ENCODE measurements at regions not wholly inside any gene's neighbourhood (a gene's known extent, or its start where the extent isn't known, plus 50 kb on each side); places are given as distances from the start of the nearest gene placed in this dataset.
"Not testable (repeated sequence)": the region's sequence is repeated elsewhere in the genome, so short reads cannot be mapped to it uniquely, and the experiment has no call there.

- Mint-ChIP-seq H3K4me1 (no peaks in the 10 kb centered on the region), H3K36me3 (no peaks in the 10 kb centered on the region), H3K4me3 (no peak overlapping the region), H3K9me3 (no peaks in the 10 kb centered on the region), H3K27ac (no peak overlapping the region)
- no peak for ATAC-seq
- DNase-seq (ENCODE audit: low spot score in 2 of 2) = no peak
Measured at GRCh38 chr7:13024121-13024674, 336.8 kb downstream of the ARL4A start.

DNA sequence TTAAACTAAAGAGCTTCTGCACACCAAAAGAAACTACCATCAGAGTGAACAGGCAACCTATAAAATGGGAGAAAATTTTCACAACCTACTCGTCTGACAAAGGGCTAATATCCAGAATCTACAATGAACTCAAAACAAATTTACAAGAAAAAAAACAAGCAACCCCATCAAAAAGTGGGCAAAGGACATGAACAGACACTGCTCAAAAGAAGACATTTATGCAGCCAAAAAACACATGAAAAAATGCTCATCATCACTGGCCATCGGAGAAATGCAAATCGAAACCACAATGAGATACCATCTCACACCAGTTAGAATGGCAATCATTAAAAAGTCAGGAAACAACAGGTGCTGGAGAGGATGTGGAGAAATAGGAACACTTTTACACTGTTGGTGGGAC is 337.6 kb downstream of the ARL4A start:
- H3K27ac Mint-ChIP-seq; H3K36me3 Mint-ChIP-seq; H3K9me3 Mint-ChIP-seq; H3K4me1 Mint-ChIP-seq; ATAC-seq; H3K4me3 Mint-ChIP-seq; DNase-seq (ENCODE audit: low spot score in 2 of 2): not testable (repeated sequence)

DNA sequence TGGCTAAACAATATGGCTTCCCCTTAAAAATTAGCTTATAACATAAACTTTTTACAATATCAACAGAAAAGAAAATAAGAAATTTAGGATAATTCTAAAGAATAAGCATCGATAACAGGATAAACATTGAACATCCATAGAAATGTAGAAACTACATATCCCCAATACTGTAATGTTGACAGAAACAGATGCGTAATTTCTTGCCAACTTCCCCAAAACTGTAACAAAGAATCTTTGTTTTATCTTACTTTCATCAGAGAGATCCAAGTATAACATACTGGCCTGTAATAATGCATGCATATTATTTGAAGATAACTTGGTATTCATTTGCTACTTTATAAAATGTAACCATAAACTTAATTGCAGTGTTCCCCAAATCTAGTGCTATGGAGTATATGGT is 339.9 kb downstream of the ARL4A start:
- no peak for ATAC-seq
- Mint-ChIP-seq H3K4me1 (no peaks in the 10 kb centered on the region), H3K9me3 (no peaks in the 10 kb centered on the region), H3K4me3 (no peak overlapping the region), H3K36me3 (no peaks in the 10 kb centered on the region), H3K27ac (no peak overlapping the region)
- no peak for DNase-seq (ENCODE audit: low spot score in 2 of 2)

- Mint-ChIP-seq H3K27ac (no peak overlapping the region), H3K4me3 (no peak overlapping the region), H3K36me3 (no peaks in the 10 kb centered on the region), H3K4me1 (no peaks in the 10 kb centered on the region), H3K9me3 (no peaks in the 10 kb centered on the region)
- no peak for DNase-seq (ENCODE audit: low spot score in 2 of 2)
- no peak for ATAC-seq
Measured at GRCh38 chr7:13028036-13028824, 340.8 kb downstream of the ARL4A start.

DNA sequence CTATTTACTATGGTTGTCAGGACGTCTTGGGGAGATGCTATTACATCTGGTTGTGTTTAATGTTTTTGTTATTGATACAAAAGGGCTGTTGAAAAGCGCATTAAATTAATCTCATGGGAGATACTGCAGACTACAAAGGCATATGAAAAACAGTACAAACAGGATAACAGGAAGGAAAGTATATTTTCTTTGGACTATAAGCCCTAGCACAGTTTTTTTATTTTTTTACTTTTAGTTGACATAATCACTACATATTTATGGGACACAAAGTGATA is 341.3 kb downstream of the ARL4A start:
- no peaks in the 10 kb centered on the region for H3K36me3 Mint-ChIP-seq
- H3K9me3 Mint-ChIP-seq = no peaks in the 10 kb centered on the region
- no peaks in the 10 kb centered on the region for H3K4me1 Mint-ChIP-seq
- H3K27ac Mint-ChIP-seq = no peak overlapping the region
- H3K4me3 Mint-ChIP-seq = no peak overlapping the region
- ATAC-seq (no peak), DNase-seq (ENCODE audit: low spot score in 2 of 2) (no peak)

DNA sequence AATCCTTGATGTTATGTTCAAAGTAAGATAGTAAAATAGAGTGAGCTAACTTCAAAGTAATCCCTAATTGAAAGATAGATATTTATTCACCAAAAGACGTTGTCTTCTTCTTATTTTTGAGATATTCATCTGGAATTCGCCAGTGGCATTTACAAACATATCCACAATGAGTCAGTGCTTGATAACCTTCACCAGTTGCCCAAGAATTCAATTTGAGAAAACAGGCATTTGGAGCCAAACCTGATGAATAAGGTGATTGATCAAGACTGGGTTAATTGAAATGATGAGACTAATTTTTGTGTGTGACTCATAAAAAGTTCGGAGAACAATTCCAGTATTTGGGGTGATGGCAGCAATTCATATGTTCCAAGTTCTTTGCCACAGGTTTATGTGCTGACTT is 344.0 kb downstream of the ARL4A start:
- no peak overlapping the region for H3K27ac Mint-ChIP-seq
- peaks cover 4% of the 10 kb centered on the region for H3K9me3 Mint-ChIP-seq

GRCh38 chr7:13032084-13032483 is 344.7 kb downstream of the ARL4A start:
- ATAC-seq = no peak
- peaks cover 4% of the 10 kb centered on the region for H3K9me3 Mint-ChIP-seq

More for the DNA sequence above, 344.0 kb downstream of the ARL4A start:
- DNase-seq (ENCODE audit: low spot score in 2 of 2) (no peak), ATAC-seq (no peak)
- no peak overlapping the region for H3K4me3 Mint-ChIP-seq
- H3K36me3 Mint-ChIP-seq = no peaks in the 10 kb centered on the region
- H3K4me1 Mint-ChIP-seq = no peaks in the 10 kb centered on the region

GRCh38 chr7:13032576-13032975 is 345.1 kb downstream of the ARL4A start:
- Mint-ChIP-seq H3K4me3 (no peak overlapping the region), H3K9me3 (peaks cover 4% of the 10 kb centered on the region), H3K4me1 (no peaks in the 10 kb centered on the region), H3K27ac (no peak overlapping the region), H3K36me3 (no peaks in the 10 kb centered on the region)
- ATAC-seq (no peak), DNase-seq (ENCODE audit: low spot score in 2 of 2) (no peak)

More at GRCh38 chr7:13032084-13032483, 344.7 kb downstream of the ARL4A start:
- Mint-ChIP-seq H3K27ac (no peak overlapping the region), H3K4me1 (no peaks in the 10 kb centered on the region), H3K4me3 (no peak overlapping the region), H3K36me3 (no peaks in the 10 kb centered on the region)
- DNase-seq (ENCODE audit: low spot score in 2 of 2) = no peak

- DNase-seq (ENCODE audit: low spot score in 2 of 2) (no peak), ATAC-seq (no peak)
- no peak overlapping the region for H3K4me3 Mint-ChIP-seq
- no peaks in the 10 kb centered on the region for H3K4me1 Mint-ChIP-seq
- peaks cover 4% of the 10 kb centered on the region for H3K9me3 Mint-ChIP-seq
- H3K36me3 Mint-ChIP-seq = no peaks in the 10 kb centered on the region
- no peak overlapping the region for H3K27ac Mint-ChIP-seq
Measured at GRCh38 chr7:13034693-13035092, 347.3 kb downstream of the ARL4A start.

- Mint-ChIP-seq H3K9me3 (peaks cover 4% of the 10 kb centered on the region), H3K36me3 (no peaks in the 10 kb centered on the region), H3K4me1 (no peaks in the 10 kb centered on the region), H3K4me3 (no peak overlapping the region), H3K27ac (no peak overlapping the region)
- ATAC-seq = no peak
- DNase-seq (ENCODE audit: low spot score in 2 of 2) = no peak
Measured at GRCh38 chr7:13035233-13035632, 347.8 kb downstream of the ARL4A start.

DNA sequence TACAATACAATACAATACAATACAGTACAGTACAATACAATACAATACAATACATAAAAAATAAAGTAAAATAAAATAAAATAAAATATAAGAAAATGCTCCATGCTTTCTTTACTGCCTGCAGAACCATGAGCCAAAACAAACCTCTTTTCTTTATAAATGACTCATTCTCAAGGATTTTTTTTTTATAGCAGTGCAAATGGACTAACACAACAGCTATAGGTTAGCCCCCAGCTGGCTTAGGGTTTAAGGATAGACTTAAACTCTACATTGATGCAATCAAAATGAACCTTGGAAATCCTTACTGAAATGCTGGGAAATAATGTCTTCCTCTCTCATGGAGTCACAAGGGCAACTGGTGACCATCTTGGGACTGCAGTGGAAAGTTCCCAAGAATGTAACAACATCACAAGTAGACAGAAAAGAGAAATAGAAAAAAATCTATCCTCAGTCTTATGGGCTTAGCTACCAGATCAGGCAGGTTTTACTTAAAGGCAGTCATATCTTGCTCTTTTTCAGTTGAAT is 348.9 kb downstream of the ARL4A start:
- peaks cover 4% of the 10 kb centered on the region for H3K9me3 Mint-ChIP-seq
- no peak overlapping the region for H3K4me3 Mint-ChIP-seq
- ATAC-seq (no peak), DNase-seq (ENCODE audit: low spot score in 2 of 2) (no peak)
- H3K36me3 Mint-ChIP-seq = no peaks in the 10 kb centered on the region
- H3K27ac Mint-ChIP-seq = no peak overlapping the region
- no peaks in the 10 kb centered on the region for H3K4me1 Mint-ChIP-seq

- no peaks in the 10 kb centered on the region for H3K4me1 Mint-ChIP-seq
- H3K4me3 Mint-ChIP-seq = no peak overlapping the region
- no peak overlapping the region for H3K27ac Mint-ChIP-seq
- no peaks in the 10 kb centered on the region for H3K36me3 Mint-ChIP-seq
- H3K9me3 Mint-ChIP-seq = peaks cover 4% of the 10 kb centered on the region
- ATAC-seq (no peak), DNase-seq (ENCODE audit: low spot score in 2 of 2) (no peak)
Measured at GRCh38 chr7:13037216-13037615, 349.8 kb downstream of the ARL4A start.

- H3K4me3 Mint-ChIP-seq = no peak overlapping the region
- no peak for ATAC-seq
- no peak for DNase-seq (ENCODE audit: low spot score in 2 of 2)
- no peaks in the 10 kb centered on the region for H3K4me1 Mint-ChIP-seq
- no peak overlapping the region for H3K27ac Mint-ChIP-seq
- no peaks in the 10 kb centered on the region for H3K36me3 Mint-ChIP-seq
- no peaks in the 10 kb centered on the region for H3K9me3 Mint-ChIP-seq
Measured at GRCh38 chr7:13041368-13041988, 354.0 kb downstream of the ARL4A start.

DNA sequence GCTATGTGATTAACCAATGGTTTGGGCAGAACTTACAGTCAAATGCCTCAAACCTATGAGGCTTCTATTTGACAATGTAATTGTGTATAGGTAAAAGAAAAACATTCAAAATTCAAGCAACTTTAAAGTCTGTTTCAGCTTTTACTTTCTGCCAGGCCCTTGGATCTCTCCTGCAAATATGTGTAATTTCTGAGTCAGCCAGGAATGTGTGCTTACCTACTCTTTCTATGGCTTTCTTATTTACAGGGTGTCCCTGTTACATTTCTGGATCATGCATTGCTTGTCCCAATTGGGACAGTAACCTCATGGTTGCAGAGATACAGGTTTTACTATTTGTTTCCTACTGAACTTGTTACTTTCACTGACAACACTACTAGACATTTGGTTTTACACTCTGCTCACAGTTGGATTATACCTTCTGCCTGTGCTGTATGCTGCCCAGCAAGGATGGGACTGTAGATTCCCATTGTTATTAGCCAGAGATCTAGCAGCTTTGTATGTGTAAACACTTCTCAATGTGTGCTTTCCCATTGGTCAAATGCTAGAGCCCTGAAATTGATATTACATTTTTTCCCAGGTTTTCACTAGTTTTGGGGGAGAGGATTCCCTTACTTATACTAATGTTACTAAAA is 355.3 kb downstream of the ARL4A start:
- ATAC-seq = no peak
- DNase-seq (ENCODE audit: low spot score in 2 of 2) = no peak
- no peak overlapping the region for H3K27ac Mint-ChIP-seq
- H3K4me1 Mint-ChIP-seq = no peaks in the 10 kb centered on the region
- H3K36me3 Mint-ChIP-seq = no peaks in the 10 kb centered on the region
- H3K9me3 Mint-ChIP-seq = no peaks in the 10 kb centered on the region
- H3K4me3 Mint-ChIP-seq = no peak overlapping the region

DNA sequence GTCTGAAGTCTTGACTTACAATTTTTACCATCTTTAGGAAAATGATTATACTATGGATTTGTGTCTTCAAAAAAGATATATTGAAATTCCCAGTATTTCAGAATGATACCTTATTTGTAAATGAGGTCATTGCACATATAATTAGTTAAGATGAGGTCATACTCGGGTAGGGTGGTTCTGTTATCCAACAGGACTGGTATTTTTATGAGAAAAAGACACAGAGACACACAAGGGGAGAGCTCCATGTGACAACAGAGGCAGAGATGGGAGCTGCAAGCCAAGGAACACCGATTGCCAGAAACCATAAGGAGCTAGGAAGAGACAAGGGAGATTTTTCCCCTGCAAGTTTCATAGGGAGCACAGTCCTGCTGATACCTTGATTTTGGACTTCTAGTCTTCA is 356.9 kb downstream of the ARL4A start:
- no peaks in the 10 kb centered on the region for H3K36me3 Mint-ChIP-seq
- H3K9me3 Mint-ChIP-seq = no peaks in the 10 kb centered on the region
- ATAC-seq (no peak), DNase-seq (ENCODE audit: low spot score in 2 of 2) (no peak)
- H3K4me1 Mint-ChIP-seq = no peaks in the 10 kb centered on the region
- no peak overlapping the region for H3K27ac Mint-ChIP-seq
- no peak overlapping the region for H3K4me3 Mint-ChIP-seq

GRCh38 chr7:13047061-13047460 is 359.6 kb downstream of the ARL4A start:
- ATAC-seq = peak; percentile 51
- Mint-ChIP-seq H3K9me3 (no peaks in the 10 kb centered on the region), H3K36me3 (no peaks in the 10 kb centered on the region), H3K4me1 (no peaks in the 10 kb centered on the region), H3K4me3 (no peak overlapping the region), H3K27ac (no peak overlapping the region)
- DNase-seq (ENCODE audit: low spot score in 2 of 2) = no peak
